Umbilical cord (tissue), 1 donor: ENCODE measurements at regions not wholly inside any gene's neighbourhood (a gene's known extent, or its start where the extent isn't known, plus 50 kb on each side); places are given as distances from the start of the nearest gene placed in this dataset.
A peak's percentile ranks its signal among the peaks of the same experiment; 100 is the strongest.

Source experiments
- DNase-seq: peaks from one replicate; pipeline ENCODE4 v3.0.0-alpha.2; 2015; ENCODE audit warnings: low spot score

DNA sequence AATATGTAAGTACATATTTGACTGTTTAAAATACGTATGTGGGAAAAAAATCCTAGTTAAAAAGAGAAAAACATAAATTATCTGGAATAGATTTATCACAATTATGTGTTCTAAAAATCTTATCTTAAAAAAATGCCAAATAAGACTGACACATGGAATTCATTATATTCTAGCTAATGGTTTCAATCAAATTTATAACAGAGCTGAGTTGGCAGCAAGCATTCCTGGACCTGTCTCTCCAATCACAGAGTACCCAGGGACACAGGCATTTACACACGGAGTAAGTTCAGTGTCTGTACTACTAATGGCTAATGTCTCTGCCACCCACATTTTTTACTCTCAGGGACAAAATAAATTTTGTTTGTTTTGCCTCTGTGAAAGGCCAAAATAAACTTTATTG is 122.3 kb downstream of the RPS12 start:
- no peak for DNase-seq

DNA sequence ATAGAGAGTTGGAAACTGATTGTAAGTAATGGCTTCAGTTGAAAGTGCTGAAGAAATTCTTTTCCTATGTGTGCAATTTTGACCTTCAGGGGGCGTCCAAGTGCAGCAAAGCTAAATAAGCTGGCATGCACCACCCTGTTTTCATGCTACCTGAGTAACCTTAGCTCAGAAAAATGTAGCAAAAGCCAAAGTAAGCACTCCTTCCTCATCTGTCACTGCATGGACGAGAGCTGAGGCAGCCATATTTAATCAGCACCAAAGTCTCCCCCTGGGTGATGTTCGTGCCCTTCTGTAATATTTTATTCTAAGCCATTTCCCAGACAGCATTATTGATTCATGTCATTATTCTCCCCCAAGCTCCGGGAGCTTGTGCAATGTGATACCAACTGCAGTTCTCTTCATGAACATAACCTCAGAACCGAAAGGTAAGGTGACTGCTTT is 123.1 kb downstream of the RPS12 start:
- peak; percentile 24 for DNase-seq

DNA sequence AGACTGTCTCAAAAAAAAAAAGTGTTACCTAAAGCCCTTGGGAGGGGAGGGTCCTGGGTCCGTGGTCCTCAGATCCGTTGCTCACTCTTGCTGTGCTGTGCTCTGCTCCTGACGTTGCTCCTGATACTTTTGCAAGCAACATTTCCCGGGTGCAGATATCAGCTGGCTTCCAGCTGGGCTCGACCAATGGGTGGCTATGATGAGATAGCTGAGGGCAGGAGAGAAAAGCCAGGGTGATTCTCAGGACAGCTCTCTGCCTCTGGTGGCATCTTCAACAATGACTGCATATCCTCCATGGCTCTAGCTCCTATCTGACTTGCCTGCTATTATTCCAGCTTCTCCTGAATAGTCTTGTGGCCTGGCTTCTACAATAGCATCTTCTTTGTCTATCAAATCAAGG is 134.5 kb downstream of the RPS12 start:
- no peak for DNase-seq

DNA sequence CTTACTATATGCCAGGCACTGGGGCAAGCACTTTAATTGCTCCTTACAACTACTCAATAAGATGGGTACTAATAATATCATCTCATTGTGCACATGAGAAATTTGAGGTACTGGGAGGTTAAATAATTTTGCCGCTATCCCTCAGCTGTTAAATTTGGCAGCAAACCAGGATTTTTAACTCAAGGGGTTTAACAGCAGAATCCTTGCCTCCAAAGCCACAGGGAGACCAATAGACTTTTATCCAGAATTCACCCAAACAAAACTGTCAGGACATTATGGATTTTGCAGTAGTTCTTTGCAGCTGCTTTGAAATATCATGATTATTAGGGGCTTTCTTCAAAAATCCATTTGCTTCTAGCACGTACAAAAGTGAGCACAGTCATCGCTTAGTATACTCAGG is 136.2 kb downstream of the RPS12 start:
- DNase-seq: no peak

DNA sequence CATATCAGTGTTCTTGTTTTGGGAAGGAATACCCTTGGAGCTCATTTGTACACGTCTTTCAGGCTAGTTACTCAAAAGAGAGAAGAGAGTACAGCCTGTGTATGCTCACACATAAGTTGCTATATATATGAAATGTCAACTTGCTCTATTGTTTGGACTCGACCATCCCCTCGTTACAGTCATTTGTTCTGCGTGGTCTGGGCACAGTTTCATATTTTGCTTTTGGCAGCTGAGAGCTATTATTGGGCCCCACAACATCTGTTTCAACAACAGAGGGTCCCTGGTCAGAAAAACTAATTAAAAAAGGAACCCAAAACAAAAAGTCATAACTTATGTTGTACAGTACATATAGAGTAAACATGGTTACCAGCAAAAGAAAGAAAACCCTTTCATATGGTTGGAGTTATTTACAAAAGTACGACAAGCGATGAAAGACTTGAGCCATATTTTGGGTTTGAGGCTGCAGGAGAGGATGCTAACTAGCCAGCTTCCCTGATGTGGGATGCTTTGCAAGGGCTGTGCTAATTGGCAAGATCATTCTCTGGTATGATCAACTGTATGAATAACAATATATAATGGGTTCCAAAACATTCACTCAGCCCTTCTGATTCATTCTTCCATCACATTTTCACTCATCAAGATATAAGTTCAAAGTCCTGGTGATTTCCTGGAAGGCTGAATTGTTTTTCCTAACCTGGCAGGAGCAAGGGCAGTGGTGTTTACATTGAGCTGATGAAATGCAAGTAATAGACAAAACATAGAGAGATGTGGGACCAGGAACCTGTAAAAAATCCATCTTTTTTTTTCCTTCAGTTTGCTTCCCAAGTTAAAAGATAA is 137.9 kb downstream of the RPS12 start:
- DNase-seq: no peak

DNA sequence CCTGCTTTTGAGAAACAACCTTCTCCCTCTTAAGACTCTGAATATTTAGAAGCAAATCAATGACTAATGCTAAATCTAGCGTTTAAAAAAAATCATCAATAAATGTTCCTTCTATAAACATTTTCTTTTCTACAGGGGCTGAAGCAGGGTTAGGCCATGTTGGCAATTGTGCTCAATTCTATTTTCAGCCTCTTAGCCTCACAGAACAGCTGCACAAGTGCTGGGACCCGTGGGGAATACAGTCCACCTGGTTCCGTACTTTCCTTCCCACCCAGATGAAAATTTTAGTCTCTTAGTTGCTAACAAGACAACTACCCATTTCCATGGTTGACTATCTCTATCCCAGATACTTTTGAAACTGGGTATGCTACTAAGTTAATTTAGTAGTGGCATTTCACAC is 138.6 kb downstream of the RPS12 start:
- DNase-seq: no peak

DNA sequence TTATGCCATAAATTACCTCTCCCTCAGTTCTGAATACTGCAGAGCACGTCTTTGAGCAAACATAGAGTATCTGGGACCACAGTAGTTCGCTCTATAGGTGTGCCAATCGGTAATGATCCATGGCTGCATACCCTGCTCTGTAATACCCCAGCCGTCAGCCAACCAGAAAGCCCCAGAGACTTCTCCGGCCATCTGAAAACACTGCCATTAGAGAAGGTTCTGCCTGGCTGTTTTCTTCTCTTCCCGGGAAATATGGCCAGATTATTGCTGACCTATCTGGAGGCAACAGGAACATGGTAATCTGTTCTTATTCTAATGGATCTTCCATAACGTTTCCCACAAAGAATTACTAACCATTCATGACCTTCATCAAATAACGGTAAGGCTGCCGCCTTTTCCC is 139.9 kb downstream of the RPS12 start:
- no peak for DNase-seq

DNA sequence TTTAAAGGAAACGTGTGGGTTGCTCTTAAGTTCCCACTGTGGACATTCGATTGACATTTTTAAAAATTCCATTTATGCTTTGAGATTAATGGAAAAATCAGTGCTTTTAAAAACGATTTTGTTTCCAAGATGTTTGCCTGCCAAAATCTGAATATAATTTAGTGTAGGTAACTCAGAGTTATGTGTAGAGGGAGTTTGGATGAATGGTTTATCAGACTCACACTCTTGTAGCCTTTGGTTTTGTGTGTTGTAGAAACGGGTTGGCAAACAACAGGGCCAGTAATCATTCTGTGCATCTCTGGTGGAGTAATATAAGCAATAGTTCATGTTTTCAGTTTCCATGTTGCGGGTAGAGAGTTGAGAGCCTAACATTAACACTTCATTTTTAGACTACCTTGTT is 140.6 kb downstream of the RPS12 start:
- DNase-seq: no peak

DNA sequence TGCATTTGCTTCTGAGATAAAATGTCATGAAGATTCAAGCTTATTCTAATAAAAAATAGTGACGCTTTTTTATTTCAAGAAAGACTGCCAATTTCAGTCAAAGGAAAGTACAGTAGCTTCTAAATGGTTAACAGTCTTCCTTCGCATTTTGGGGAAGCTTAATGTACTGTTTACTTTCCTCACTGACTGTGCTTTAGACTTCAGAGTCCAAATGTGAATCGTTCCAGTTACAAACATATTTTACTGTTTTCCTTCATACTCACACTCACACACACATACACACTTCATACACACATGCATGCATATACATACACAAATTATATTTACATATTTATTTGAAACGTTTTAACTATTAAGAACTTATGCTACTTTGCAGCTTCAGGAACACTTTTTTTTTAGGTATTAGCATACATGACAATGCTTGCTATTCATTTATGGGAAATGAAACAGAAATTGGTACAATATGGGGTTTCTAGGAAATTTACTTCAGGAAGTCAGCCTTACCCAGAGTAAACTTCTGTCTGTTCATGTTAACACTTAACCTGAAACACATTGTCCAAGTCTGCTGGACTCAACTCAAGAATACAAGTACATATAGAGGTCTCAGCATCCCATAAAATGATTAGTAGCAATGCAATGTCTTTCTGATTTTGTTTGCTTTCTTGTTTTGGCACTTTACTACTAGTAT is 145.4 kb downstream of the RPS12 start:
- DNase-seq: no peak

DNA sequence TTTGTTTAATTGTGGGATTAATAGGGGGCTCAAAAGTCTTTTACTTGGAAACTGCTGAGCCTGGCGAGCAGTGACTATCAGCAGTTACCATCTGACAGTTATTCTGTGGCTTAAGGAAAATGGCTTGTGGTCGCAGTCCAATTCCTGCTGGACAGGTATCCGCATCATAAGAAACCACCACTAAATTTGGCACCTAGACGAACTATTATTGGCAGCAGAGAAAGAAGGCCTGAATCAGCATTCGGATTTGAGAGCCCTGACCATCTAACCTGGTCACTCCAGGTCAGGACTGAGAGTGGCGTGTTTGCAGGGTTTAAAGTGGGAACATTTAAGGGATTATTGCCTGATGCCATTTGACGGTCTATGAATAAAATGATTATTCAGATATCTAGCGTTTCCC is 146.4 kb downstream of the RPS12 start:
- DNase-seq: no peak

DNA sequence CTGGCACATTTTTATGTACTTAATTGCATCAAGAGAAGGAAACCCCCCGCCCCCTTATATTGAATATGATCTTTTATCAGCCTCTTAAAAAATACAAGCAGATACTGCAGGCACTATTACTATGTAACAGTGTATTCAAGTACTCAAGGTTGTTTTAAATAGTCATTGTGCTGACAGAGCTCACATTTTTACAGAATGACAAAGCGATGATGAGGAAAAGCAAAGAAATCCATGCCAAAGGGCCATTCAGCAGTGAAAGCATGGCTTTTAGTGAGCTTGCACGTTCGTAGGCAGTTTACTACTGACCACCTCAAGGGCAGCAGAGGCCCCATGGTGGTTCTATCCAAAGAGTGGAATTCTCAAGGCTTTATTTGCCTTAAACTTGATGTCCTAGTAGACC is 146.8 kb downstream of the RPS12 start:
- peak; percentile 23 for DNase-seq

DNA sequence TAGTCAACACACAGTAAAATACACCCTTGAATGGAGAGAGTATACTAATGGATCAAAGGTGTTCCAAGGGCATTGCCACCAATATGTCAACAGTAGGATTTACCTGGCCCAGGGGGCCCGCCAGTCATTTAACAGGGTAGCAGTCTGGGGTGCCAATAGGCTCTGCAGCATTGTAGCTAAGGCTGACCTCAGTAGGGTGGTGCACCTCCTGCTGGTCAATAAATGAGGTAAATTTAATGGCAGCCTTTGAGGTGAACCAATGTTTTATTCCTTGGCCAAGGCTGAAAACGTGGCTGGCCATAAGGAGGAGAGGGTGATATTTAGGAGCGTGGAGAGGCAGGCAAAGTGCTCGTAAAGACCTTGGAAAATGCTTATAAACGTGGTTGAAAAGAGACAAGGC is 147.2 kb downstream of the RPS12 start:
- no peak for DNase-seq

DNA sequence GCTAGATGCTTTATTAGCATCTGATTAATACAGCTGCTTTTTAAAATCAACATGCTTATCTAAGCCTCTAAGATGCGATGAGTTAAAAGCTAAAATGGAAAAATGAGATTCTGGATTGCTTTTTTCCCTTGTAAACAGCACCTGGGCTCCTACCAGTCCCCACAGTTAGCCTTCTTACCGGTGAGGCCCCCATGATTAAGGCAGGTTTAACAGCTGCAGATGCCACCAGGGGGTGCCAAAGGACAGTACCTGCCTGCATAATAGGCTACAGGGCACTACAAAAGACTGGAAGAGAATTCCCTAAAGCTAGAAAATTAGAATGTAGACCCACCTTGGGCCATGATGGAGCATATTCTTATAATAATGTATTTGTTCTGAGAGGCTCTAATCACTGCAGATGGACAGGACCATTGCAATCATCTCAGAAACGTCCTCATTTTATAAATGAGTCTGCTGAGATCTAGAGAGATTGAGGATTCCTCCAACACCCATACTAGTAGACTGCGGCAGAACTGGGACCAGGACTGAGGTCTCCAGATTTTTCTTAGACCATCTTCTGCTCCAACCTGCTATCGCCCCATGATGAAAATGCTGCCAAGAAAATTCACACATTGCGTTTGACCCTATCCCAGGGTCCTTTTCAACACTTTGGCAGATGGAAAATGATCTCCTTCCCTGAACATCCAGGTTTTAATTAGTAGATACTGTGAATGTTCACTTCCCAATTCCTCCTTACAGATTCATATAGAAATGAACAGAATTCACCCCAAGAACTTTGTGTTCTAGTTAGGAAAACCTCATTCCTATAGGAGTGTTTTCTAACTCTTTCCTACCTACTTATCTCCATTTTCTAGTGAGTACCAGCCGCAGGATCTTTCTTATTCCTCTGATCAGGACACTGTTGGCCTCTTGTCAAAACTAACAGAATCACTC is 148.8 kb downstream of the RPS12 start:
- DNase-seq: peak; percentile 32

DNA sequence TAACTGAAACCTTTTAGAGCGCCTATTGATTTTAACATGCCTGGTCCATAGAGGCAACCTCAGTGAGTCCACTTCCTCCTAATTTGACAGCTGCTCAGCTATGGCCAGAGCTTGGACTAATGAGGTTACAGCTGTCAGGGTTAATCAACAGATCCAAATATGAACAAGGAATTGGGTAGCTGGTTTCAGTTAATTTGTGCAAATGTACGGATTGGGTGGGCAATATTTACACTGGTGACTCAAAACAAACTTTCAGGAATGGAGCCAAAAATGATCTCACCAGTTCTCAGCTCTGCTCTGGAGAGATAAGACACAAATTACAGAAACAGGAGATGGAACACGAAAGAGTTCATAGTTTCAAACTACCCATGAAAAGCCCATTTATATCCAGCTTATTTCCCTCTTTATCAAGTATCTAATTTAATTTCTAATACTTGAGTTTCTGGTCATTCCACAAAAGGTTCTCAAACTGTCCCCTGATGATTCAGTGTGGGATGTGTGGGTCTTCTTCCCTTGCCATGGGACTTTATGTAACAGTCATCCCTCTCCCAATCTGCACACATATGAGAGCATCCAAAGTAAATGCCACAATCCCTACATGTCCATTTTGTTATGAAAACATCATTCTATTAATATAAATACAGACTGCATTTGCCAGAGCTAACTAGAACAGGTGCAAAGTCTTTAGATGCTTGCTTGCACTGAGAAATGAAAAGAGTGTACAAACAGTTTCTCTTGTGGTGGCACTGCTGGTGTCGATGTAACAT is 149.9 kb downstream of the RPS12 start:
- DNase-seq: peak; percentile 48

DNA sequence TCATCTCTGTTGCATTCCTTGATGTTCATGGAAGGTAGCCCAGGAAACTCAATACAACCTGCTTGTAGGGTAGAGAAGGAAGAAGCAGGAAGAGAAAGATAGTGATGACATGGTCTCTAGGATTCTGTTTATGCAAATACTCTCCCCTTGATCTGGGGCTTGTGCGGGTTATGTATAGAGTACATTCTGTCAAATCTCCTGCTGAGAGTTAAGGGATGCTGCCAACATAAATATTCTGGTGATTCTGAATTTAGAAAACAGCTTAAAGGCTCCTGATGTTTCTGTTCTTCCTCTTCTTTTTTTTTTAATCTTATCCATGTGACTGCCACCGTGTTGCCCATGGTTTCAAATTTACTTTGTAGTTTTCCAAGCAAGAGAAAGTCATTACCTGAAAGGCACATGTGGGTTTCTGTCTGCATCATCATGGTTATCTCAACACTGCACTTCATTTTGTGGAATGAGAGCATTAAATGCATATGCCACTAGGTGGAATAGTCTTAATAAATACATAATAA is 150.6 kb downstream of the RPS12 start:
- peak; percentile 7 for DNase-seq

DNA sequence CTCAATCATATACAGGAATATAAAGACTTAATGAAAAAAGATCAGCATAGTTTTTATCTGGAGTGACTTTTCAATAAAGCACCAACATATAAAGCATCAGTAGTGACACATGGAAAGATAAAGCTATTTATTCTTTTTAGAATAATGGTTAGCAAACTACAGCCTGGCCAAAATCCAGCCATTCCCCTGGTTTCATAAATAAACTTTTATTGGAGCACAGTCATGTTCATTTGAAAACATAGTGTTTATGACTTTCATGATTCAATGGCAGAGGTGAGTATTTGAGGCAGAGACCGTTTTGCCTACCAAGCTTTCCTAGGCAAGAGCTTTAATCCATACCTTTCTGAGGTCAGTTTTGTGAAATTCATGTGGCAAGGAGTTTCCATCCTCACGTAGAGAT is 153.5 kb downstream of the RPS12 start:
- no peak for DNase-seq

DNA sequence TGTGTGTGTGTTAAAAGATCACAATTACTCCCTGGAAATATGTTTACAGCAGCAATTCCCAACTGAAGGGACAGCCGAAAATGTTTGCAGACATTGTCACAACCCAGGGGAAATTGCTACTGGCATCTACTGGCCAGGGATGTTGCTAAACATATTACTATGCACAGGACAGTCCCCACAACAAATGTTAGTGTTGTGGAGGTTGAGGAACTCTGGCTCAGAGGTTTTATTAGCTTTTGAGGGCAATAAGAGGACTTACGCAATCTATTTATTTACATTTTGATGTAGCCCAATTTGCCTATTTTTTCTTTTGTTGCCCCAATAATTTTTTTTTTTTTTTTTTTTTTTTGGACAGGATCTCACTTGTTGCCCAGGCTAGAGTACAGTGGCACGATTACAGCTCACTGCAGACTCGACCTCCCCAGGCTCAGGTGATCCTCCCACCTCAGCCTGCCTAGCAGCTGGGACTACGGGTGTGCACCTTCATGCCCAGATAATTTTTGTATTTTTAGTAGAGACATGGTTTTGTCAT is 154.1 kb downstream of the RPS12 start:
- DNase-seq: no peak

DNA sequence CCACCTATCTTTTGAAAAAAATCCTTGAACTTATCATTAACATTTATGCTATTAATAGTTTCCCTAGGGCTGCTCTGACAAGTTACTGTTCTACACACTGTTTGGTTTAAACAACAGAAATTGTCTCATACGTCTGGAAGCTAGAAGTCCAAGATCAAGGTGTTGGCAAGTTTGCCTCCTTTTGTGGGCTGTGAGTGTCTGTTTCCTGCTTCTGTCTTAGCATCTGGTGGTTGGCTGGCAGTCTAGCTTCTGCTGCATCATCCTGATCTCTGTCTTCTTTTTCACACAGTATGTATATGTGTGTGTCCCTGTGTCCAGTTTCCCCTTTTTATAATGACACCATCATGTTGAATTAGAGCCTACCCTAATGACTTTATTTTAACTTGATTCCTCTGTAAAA is 154.8 kb downstream of the RPS12 start:
- DNase-seq: no peak

DNA sequence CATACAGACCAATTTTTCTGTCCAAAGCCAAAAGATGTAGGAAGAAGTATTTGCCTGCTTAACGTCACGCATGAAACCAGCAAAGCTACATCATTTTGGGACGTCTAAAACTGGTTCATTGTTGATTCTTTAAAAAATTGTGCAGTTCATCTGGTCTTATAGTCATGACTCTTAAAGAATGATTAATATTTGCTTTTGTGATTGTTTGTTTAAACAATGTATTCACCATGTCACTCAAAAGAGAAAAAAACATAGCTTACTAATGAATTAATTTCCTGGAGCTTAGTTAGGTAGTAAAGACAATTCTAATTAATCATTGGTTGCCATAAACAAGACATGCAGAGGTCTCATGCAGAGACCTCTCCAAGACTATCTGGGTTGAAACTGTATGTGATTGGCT is 157.3 kb downstream of the RPS12 start:
- no peak for DNase-seq

DNA sequence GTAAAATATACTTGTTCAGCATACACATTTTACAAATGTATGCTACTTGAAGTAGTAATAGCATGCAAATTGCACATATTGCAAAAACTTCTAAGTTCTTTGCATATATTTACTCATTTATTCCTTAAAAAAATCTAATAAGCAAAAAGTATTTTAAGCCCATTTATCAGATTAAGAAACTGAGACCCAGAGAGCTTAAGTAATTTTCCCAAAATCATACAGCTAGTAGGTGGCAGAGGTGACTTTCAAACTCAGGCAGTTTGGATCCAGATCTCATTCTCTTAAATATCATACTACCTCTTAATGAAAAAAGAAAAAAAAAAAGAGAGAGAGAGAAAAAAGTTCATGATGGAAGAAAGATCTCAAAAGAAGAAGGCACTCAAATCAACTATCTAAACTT is 157.9 kb downstream of the RPS12 start:
- no peak for DNase-seq

DNA sequence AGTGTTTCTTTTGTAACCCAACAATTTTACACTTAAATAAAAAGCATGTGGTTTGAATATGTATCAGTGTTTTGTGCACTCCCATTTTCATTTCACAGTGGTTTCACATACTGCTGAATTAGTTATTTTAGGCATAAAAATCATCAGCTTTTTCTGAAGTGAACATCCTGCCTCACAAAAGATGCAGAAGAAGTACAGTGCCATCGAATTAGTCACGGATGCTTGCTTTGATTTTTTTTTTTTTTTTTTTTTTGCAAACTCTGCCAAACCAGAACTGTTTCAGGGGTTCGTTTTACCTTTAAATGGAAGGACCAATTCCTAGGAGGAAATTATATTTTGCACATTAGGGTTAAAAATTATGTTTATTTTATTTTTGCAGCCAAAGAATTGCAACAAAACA is 158.6 kb downstream of the RPS12 start:
- no peak for DNase-seq
